GM19025 (cell line): ENCODE measurements at regions not wholly inside any gene's neighbourhood (a gene's known extent, or its start where the extent isn't known, plus 50 kb on each side); places are given as distances from the start of the nearest gene placed in this dataset.

ENCODE experiments used
- ATAC-seq: cut with Tn5 transposase; IDR thresholded peaks from one replicate; pipeline ENCODE4 v1.9.1; 2021; ENCODE audit warnings: mild to moderate bottlenecking, low read depth, moderate library complexity; ENCODE audit not compliant: unreplicated experiment

GRCh38 chr16:9365370-9365728 is 273.9 kb downstream of the HAPSTR1 start:
- ATAC-seq: no peak

DNA sequence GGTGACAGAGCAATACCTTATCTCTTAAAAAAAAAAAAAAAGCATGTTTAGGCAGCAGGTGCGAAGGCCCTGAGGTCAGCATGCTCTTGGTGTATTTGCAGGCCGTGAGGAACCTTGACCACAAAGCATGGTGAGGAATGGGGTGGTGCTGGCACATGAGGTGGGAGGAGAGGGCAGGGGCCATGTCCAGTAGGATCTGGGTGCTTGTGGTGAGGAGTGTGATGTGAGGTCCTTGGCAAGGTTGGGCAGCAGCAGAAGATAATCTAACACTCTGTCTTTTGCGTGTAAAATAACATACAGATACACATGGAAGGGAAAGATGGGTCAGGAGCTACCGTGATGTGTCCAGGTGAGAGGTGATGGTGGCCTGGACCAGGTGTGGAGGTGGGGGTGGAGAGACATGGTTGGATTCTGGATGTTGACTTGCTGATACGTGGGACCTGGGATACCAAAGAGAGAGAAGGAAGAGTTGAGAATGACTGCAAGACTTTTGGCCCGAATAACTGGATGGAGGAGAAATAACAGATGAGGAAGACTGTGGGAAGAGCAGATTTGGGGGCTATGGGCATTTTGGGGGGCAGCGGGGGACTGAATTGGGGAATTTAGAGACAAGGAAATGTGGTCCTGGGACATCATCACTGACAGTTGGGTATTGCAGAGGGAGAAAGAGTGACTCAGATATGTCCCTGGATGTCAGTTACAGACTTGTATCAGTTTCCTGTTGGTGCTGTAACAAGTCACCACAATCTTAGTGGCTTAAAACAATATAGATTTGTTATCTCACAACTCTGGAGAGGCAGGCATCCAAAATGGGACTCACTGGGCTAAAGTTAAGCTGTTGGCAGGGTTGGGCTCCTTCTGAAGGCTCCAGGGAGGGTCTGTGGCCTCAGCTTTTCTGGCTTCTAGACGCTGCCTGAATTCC is 274.9 kb downstream of the HAPSTR1 start:
- no peak for ATAC-seq

DNA sequence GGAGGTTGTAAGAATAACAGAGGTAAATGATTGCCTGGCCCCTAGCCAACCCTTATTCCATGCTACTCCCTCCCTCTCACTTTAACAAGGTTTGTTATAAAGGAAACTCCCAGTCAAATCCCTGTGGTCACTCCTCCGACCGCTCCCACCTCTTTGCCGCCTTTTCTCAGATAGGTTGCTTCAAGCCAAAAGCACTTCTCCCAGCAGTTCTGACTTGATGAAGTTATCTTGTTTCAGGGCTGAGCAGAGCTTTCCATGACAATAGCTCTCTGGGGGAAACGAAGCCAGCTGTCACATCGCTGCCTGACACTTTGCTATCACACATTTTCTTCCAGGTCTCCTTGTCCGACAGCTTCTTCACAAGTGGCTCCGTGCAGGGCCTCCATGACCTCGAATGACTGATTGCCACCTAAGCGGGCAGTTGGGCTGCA is 278.6 kb downstream of the HAPSTR1 start:
- ATAC-seq: no peak

DNA sequence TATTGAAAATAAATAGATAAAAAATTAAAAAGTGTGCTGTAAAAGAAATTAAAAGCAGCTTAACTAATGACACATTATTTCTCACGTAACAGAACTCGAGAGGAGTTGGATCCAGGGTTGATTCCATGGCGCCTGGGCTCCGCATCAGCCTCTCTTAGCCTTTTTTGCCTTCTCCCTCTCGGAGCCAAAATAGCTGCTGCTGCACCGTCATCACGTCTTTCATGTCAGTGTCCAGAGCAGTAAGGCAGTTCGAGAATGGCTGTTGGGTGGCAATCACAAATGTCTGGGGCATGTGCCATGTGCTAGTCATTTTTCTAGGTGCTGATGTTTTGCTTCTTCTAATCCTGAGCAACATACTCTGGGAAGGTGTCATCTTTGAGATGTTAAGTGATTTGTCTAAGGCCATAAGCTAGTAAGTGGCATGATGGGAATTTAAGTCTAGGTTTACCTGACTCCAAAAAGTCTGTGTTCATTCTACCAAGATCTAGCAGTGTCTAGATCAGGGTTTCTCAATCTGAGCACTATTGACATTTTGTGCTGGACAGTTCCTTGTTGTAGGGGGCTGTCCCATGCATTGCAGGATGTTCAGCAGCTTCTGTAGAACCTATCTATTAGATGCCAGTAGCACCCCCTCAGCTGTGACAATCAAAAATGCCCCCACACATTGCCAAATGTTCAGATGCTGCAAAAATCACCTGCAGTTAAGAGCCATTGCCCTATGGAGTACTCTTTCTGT is 280.4 kb downstream of the HAPSTR1 start:
- no peak for ATAC-seq

DNA sequence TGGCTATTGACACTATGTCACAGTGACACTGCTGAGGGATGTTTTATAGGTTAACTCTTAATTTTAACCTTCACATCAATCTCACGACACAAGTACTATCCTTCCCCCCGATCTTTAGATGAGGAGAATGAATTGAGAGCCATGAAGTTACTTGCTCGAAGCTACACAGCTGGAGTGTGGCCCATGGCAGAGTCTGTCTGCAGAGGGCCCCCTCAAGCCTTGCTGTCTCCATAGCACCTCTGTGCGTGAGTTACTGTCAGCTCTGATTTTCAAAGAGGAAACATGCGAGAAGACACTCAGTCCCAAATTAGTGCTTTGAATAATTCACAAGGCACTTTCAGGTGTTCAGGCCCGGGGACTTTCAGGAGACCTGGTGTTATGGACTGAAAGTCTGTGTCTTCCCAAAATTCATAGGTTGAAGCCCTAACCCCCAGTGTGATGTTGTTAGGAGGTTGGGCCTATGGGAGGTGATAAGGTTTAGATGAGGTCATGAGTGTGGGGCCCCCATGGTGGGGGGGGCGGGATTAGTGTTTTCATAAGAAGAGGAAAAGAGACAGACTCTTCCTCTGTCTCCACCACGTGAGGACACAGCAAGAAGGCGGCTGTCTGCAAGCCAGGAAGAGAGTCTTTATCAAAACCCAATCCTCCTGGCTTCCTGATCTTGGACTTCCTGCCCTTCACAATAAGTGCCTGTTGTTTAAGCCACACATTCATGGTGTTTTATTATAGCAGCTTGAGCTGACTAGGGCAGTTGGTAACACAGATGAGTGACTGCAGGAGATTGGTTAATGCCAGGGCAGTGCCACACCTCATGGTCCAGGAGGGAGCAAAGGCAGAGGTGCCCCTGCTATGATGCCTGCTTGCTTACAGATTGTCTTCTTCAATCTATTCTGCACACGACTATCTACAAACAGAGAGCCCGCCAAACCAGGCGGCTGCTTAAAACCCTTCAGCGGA is 281.8 kb downstream of the HAPSTR1 start:
- no peak for ATAC-seq

- no peak for ATAC-seq
Measured at GRCh38 chr16:9374061-9374460, 282.6 kb downstream of the HAPSTR1 start.

DNA sequence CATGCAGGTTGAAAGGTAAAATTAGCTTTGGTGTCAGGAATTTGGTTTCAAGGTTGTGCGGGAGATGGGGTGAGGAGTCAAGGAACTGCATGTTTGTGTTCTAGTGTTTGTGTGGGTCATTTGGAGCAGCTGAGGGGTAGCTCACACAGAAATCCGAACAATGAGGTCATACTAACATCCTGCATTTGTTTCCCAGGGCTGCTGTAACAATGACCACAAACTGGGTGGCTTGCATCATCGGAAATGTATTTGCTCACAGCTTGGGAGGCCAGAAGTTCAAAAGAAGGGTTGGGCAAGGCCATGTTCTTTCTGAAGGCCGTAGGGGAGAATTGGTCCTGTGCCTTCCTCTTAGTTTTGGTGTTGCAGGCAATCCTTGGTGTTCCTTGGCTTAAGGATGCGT is 287.4 kb downstream of the HAPSTR1 start:
- no peak for ATAC-seq

- ATAC-seq: no peak
Measured at GRCh38 chr16:9380221-9380620, 288.8 kb downstream of the HAPSTR1 start.

- no peak for ATAC-seq
Measured at GRCh38 chr16:9381399-9381798, 290.0 kb downstream of the HAPSTR1 start.

- no peak for ATAC-seq
Measured at GRCh38 chr16:9381905-9382304, 290.5 kb downstream of the HAPSTR1 start.

DNA sequence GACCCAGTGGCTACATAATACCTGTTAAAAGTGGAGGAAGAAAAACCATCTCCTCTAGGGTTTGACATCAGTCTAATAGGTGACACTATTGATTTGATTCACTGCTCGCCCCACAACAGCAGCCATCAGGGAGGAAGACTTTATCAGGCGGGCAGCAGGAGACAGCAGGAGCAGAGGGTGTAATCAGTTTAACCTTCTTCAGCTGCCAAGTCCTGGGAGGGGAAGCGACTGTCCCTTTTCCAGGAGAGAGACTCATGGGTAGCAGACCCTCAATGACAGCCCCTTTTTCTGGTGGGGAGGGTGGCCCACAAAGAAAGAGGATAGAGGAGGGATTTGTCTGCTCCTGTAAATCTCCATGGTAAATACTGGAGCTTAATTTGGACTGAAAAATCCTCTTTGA is 291.8 kb downstream of the HAPSTR1 start:
- no peak for ATAC-seq

- no peak for ATAC-seq
Measured at GRCh38 chr16:9384141-9384540, 292.7 kb downstream of the HAPSTR1 start.

- no peak for ATAC-seq
Measured at GRCh38 chr16:9389543-9390207, 298.2 kb downstream of the HAPSTR1 start.

GRCh38 chr16:9392956-9393355 is 301.5 kb downstream of the HAPSTR1 start:
- ATAC-seq: no peak

DNA sequence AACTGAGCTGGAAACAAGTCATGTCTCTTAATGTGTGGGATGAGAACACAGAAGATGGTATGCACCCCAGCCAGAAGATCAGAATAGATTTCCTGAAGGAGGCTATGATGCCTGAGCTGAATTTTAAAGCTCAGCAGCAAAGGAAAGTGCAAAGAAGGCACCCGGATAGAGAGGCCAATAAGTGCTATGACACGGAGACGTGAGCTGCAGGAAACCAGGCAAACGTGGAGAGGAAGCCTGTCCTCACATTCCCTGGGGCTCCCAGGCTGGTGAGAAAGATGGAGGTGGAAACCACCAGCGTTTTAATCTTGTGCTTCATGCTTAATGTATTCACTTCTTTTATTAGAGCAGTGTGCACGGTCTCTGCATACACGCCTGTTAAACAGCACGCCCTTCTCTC is 302.1 kb downstream of the HAPSTR1 start:
- ATAC-seq: no peak

GRCh38 chr16:9395958-9396359 is 304.5 kb downstream of the HAPSTR1 start:
- no peak for ATAC-seq

DNA sequence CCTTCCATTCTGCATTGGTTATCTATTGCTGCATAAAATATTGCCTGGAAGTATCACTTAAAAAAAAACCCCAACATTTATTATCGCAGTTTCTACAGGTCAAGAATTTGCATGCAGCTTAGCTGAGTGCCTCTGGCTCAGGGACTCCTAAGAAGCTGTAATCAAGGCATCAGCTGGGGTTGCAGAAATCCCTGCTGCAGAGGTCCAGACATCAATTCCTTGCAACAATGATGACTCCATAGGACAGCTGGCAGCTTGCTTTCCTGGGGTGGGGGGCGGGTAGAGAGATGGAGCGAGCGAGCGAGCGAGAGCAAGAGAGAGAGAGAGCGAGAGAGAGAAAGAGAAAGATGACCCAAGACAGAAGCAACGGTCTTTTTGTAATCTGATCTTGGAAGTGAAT is 308.1 kb downstream of the HAPSTR1 start:
- ATAC-seq: no peak

- no peak for ATAC-seq
Measured at GRCh38 chr16:9401173-9401572, 309.7 kb downstream of the HAPSTR1 start.

GRCh38 chr16:9402293-9402860 is 310.9 kb downstream of the HAPSTR1 start:
- no peak for ATAC-seq

- no peak for ATAC-seq
Measured at GRCh38 chr16:9404811-9405210, 313.4 kb downstream of the HAPSTR1 start.
